GM12878 (cell line): ENCODE measurements at regions not wholly inside any gene's neighbourhood (a gene's known extent, or its start where the extent isn't known, plus 50 kb on each side); places are given as distances from the start of the nearest gene placed in this dataset.

Source experiments
- ATAC-seq: fragments of 200-7000 bp; cut with Tn5 transposase; 3 replicates; pipeline ENCODE4 v1.9.1; 2020; ENCODE audit warnings: mild to moderate bottlenecking, moderate library complexity
- BruUV-seq: library from RNA; stranded (reverse); fragments of 400-500 nt; replicated peaks from 2 replicates; lab custom pipeline; 2021; lab: Mats Ljungman, UMichigan
- CTCF ChIA-PET: fragments of 300-600 bp; sonication (Branson Sonifier 250); formaldehyde crosslinking; extraction: SDS; loops from one replicate; lab custom pipeline; 2021; ENCODE audit warnings: inconsistent platforms; lab: Yijun Ruan, JAX
- POLR2A ChIA-PET: fragments of 350-600 bp; formaldehyde crosslinking; extraction: SDS; loops from one replicate; lab custom pipeline; 2021; ENCODE audit warnings: inconsistent platforms; lab: Charles Lee
- RAD21 ChIA-PET: fragments of 300-600 bp; sonication (Branson Sonifier 250); formaldehyde crosslinking; loops from one replicate; lab custom pipeline; 2023; ENCODE audit warnings: antibody characterized with exemption; ENCODE audit not compliant: unreplicated experiment; lab: Charles Lee
- SMC1A ChIA-PET: fragments of 300-600 bp; sonication (Branson Sonifier 250); formaldehyde crosslinking; loops from one replicate; lab custom pipeline; 2023; ENCODE audit not compliant: unreplicated experiment, uncharacterized antibody; lab: Charles Lee
- DNase-seq: peaks from one replicate; pipeline ENCODE4 v3.0.0-alpha.2; 2011; ENCODE audit warnings: low read depth, low spot score
- FAIRE-seq: peaks from 3 replicates; lab custom pipeline; 2011; peaks lifted over from hg19 to GRCh38; lab: Jason Lieb, UNC
- H2AFZ ChIP-seq: 2 replicates; pipeline ENCODE4 v1.6.0; 2011; ENCODE audit warnings: low read depth, low read length, control low read depth; ENCODE audit not compliant: control insufficient read depth
- H3K27ac ChIP-seq: 2 replicates; pipeline ENCODE4 v1.5.1; 2011; ENCODE audit warnings: control low read depth; ENCODE audit not compliant: control insufficient read depth, insufficient read depth
- H3K27me3 ChIP-seq, 2 experiments: replicated peaks in 1 of 2; 2 replicates each; pipeline versions ENCODE4 v1.6.0 to v1.6.1; 2011; ENCODE audit warnings: low read length in 1 of 2; ENCODE audit not compliant: control insufficient read depth in 2 of 2, insufficient read depth in 2 of 2
- H3K36me3 ChIP-seq, 2 experiments: 2 replicates each; pipeline ENCODE4 v1.5.1; 2011; ENCODE audit warnings: low read length in 1 of 2; ENCODE audit not compliant: control insufficient read depth in 2 of 2, insufficient read depth in 2 of 2
- H3K4me1 ChIP-seq: 2 replicates; pipeline ENCODE4 v1.6.1; 2011; ENCODE audit warnings: mild to moderate bottlenecking, low read length, moderate library complexity, mixed read lengths; ENCODE audit not compliant: control insufficient read depth, insufficient read depth
- H3K4me2 ChIP-seq: 2 replicates; pipeline ENCODE4 v1.6.0; 2011; ENCODE audit warnings: control low read depth; ENCODE audit not compliant: control insufficient read depth, insufficient read depth
- H3K4me3 ChIP-seq: fragments of 200-600 bp; sonication (generic); 2 replicates; pipeline ENCODE4 v1.5.1; 2016
- H3K79me2 ChIP-seq: 2 replicates; pipeline ENCODE4 v1.6.0; 2011; ENCODE audit warnings: low read length; ENCODE audit not compliant: control insufficient read depth, insufficient read depth
- H3K9ac ChIP-seq: 2 replicates; pipeline ENCODE4 v1.8.0; 2011; ENCODE audit warnings: low read length, control low read depth, mixed read lengths; ENCODE audit not compliant: control insufficient read depth, insufficient read depth
- H3K9me3 ChIP-seq: replicated peaks from 3 replicates; pipeline ENCODE4 v1.5.1; 2011; ENCODE audit warnings: mild to moderate bottlenecking, low read length; ENCODE audit not compliant: control insufficient read depth, insufficient read depth
- H4K20me1 ChIP-seq: 2 replicates; pipeline ENCODE4 v1.6.0; 2011; ENCODE audit not compliant: control insufficient read depth, insufficient read depth
- EGR1 ChIP-seq, 2 experiments: IDR thresholded peaks; 1 replicate in 1 of 2; 2 replicates in 1 of 2; pipeline ENCODE4 v1.6.1; 2011 to 2012; ENCODE audit warnings: low read depth in 2 of 2, low read length in 2 of 2, borderline replicate concordance in 1 of 2, mild to moderate bottlenecking in 1 of 2, moderate library complexity in 1 of 2
- HCFC1 ChIP-seq: fragments of 150-350 bp; IDR thresholded peaks from 2 replicates; pipeline ENCODE4 v1.6.1; 2014; ENCODE audit warnings: low read length
- HDAC2 ChIP-seq: fragments of 200-600 bp; sonication (generic); IDR thresholded peaks from 2 replicates; pipeline ENCODE4 v1.6.1; 2017
- HDAC6 ChIP-seq: fragments of 200-600 bp; sonication (generic); IDR thresholded peaks from one replicate; pipeline ENCODE4 v1.8.0; 2017; ENCODE audit warnings: antibody characterized with exemption; ENCODE audit not compliant: unreplicated experiment
- NBN ChIP-seq: fragments of 450-650 bp; IDR thresholded peaks from 2 replicates; pipeline ENCODE4 v1.6.1; 2016
- POU2F2 ChIP-seq: IDR thresholded peaks from 3 replicates; pipeline ENCODE4 v1.6.1; 2011; ENCODE audit warnings: low read depth, mild to moderate bottlenecking, low read length, borderline replicate concordance
- SMAD1 ChIP-seq: fragments of 450-650 bp; IDR thresholded peaks from 2 replicates; pipeline ENCODE4 v1.6.1; 2018; ENCODE audit warnings: mild to moderate bottlenecking, low read depth; ENCODE audit not compliant: partially characterized antibody
- SMARCA5 ChIP-seq: fragments of 450-650 bp; IDR thresholded peaks from 2 replicates; pipeline ENCODE4 v1.6.1; 2017; ENCODE audit warnings: mild to moderate bottlenecking
- ZZZ3 ChIP-seq: IDR thresholded peaks from 2 replicates; pipeline ENCODE4 v1.6.1; 2011; ENCODE audit warnings: low read depth; ENCODE audit not compliant: control insufficient read depth, insufficient read length
- WGBS: methylation state at CpG from one replicate; pipeline ENCODE4 v1.1.6; 2016; ENCODE audit warnings: low lambda C conversion rate; ENCODE audit not compliant: insufficient replicate concordance, insufficient coverage; ENCODE audit errors: missing lambda C conversion rate; 5-methylcytosine and 5-hydroxymethylcytosine counted together
- in situ Hi-C: fragments of 300-500 bp; cut with MboI; formaldehyde crosslinking; loops from 9 replicates; pipeline ENCODE4 v1.14.3; 2018; ENCODE audit warnings: mixed read lengths
- intact Hi-C: fragments of 100-400 bp; cut with micrococcal nuclease; formaldehyde crosslinking; loops from one replicate; pipeline ENCODE4 v1.14.2; 2022; ENCODE audit not compliant: unreplicated experiment
- TF ChIP-seq, protein P1 (sequence below): IDR thresholded peaks from 2 replicates; pipeline ENCODE4 v1.6.1; 2012; ENCODE audit warnings: low read depth, low read length, improper control_type of control experiment
- TF ChIP-seq, protein P2 (sequence below): fragments of 450-650 bp; IDR thresholded peaks from 2 replicates; pipeline ENCODE4 v1.6.1; 2016; ENCODE audit warnings: mild to moderate bottlenecking, moderate library complexity, borderline replicate concordance

DNA sequence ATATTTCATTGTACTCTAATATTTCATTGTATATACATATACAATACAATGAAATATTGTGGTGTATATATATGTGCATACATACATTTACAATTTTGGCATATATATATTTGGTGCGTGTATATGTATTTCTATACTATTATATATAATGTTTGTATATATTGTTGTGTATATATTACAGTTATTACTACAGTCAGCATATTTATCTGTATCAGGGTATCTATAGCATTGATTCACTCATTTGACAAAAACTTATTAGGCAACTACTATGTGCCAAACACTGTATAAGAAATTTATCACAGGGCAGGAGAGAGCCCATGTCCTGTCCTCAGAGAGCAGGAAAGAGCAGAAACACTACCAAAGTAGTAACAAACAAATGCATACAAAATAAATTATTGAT lies 910.6 kb downstream of the QKI start:
- no peaks in the 10 kb centered on the region for H3K4me1 ChIP-seq
- TF ChIP-seq HDAC6 (no peak), EGR1 (IDR thresholded peaks at IDR 0.05; ENCODE audit: borderline replicate concordance in 1 of 2, low read depth in 2 of 2, low read length in 2 of 2) (no peak), HDAC2 (no peak), NBN (no peak), HCFC1 (no peak), SMAD1 (no peak)
- TF ChIP-seq, all 136 proteins: peak for 0
- WGBS = 64% methylated on average over 1 of the region's 1 CpG
- in situ Hi-C loops (no loop called here), intact Hi-C loops (no loop called here)
- FAIRE-seq (no peak), DNase-seq (no peak), ATAC-seq (no peak)
- Histone ChIP-seq H3K79me2 (no peaks in the 10 kb centered on the region), H3K27me3 (no peaks in the 10 kb centered on the region), H3K36me3 (no peaks in the 10 kb centered on the region), H3K4me2 (no peak overlapping the region), H2AFZ (no peak overlapping the region), H3K4me3 (no peak overlapping the region), H4K20me1 (no peaks in the 10 kb centered on the region), H3K9me3 (no peaks in the 10 kb centered on the region), H3K9ac (no peak overlapping the region), H3K27ac (no peak overlapping the region)
- ChIA-PET POLR2A (no interaction called here), CTCF (interaction anchor here (0.6 kb wide), 1 partner anchor 138 kb away, joined by 4 read pairs; no protein-coding TSS in a partner anchor), SMC1A (no interaction called here), RAD21 (no interaction called here)
- no TSS peak for BruUV-seq

DNA sequence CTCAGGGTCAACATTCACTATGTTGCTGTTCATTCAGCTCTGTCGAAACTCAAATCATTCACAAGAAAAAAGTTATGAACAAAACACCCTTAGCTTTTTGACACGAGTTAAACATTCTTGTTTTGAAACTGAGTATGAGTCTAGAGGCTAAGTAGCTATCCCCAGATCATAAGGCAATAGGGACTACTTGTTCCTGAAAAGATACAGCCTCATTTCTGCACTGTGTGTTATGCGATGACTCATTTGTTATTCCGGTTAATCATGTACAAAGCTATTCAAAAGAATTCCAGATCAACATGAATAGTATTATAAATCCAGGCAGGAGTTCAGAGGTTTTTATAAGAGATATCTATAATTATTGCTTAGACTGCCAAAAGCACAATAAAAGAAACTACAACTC lies 908.0 kb downstream of the QKI start:
- H3K9ac ChIP-seq = no peak overlapping the region
- FAIRE-seq (no peak), DNase-seq (no peak), ATAC-seq (no peak)
- intact Hi-C loops = no loop called here
- in situ Hi-C loops = no loop called here
- H3K27me3 ChIP-seq = no peaks in the 10 kb centered on the region
- no peaks in the 10 kb centered on the region for H4K20me1 ChIP-seq
- no peak overlapping the region for H3K4me3 ChIP-seq
- TF ChIP-seq, protein P1, sequence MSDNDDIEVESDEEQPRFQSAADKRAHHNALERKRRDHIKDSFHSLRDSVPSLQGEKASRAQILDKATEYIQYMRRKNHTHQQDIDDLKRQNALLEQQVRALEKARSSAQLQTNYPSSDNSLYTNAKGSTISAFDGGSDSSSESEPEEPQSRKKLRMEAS = no peak
- no peak for TF ChIP-seq SMARCA5
- TF ChIP-seq, protein P2, sequence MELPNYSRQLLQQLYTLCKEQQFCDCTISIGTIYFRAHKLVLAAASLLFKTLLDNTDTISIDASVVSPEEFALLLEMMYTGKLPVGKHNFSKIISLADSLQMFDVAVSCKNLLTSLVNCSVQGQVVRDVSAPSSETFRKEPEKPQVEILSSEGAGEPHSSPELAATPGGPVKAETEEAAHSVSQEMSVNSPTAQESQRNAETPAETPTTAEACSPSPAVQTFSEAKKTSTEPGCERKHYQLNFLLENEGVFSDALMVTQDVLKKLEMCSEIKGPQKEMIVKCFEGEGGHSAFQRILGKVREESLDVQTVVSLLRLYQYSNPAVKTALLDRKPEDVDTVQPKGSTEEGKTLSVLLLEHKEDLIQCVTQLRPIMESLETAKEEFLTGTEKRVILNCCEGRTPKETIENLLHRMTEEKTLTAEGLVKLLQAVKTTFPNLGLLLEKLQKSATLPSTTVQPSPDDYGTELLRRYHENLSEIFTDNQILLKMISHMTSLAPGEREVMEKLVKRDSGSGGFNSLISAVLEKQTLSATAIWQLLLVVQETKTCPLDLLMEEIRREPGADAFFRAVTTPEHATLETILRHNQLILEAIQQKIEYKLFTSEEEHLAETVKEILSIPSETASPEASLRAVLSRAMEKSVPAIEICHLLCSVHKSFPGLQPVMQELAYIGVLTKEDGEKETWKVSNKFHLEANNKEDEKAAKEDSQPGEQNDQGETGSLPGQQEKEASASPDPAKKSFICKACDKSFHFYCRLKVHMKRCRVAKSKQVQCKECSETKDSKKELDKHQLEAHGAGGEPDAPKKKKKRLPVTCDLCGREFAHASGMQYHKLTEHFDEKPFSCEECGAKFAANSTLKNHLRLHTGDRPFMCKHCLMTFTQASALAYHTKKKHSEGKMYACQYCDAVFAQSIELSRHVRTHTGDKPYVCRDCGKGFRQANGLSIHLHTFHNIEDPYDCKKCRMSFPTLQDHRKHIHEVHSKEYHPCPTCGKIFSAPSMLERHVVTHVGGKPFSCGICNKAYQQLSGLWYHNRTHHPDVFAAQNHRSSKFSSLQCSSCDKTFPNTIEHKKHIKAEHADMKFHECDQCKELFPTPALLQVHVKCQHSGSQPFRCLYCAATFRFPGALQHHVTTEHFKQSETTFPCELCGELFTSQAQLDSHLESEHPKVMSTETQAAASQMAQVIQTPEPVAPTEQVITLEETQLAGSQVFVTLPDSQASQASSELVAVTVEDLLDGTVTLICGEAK = no peak
- no peak for TF ChIP-seq POU2F2
- no peak for TF ChIP-seq ZZZ3
- POLR2A ChIA-PET = no interaction called here
- RAD21 ChIA-PET = no interaction called here
- CTCF ChIA-PET = no interaction called here
- H3K36me3 ChIP-seq = no peaks in the 10 kb centered on the region
- no peak overlapping the region for H3K27ac ChIP-seq
- H3K79me2 ChIP-seq = no peaks in the 10 kb centered on the region
- SMC1A ChIA-PET = interaction anchor here (1.2 to 1.3 kb wide), 2 partner anchors 27 to 291 kb away, joined by 3 read pairs; no protein-coding TSS in a partner anchor
- H2AFZ ChIP-seq = no peak overlapping the region
- no TSS peak for BruUV-seq
- no peaks in the 10 kb centered on the region for H3K4me1 ChIP-seq
- no peak overlapping the region for H3K4me2 ChIP-seq
- WGBS = 47% methylated on average over 4 of the region's 4 CpGs
- no peaks in the 10 kb centered on the region for H3K9me3 ChIP-seq
